ENCODE measurements at regions not wholly inside any gene's neighbourhood (a gene's known extent, or its start where the extent isn't known, plus 50 kb on each side); places are given as distances from the start of the nearest gene placed in this dataset.

DNA sequence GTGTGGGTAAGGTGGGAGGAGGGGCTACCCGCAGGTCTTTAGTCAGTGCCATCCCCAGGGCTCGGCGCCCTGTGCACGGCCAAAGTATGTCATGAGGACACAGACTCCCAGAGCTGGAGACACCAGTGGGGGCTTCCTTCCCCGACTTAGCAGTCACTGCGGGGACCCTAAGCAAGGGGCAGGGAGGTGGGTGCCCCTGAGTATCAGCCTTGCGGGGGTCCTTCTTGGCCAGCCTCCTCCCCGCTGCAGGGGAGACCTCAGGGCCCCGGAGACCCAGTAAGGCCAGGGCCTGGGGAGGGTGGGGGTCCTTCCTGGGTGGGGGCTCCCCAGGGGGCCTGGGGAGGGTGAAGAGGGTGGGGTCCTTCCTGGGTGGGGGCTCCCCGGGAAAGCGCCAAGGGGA lies 673.8 kb downstream of the BRD1 start:
- Histone ChIP-seq H3K9ac (ENCODE audit: low read length in 2 of 2) (no peak overlapping the region), H3K4me3 (ENCODE audit: low read length in 2 of 2) (no peak overlapping the region), H3K4me1 (ENCODE audit: control insufficient read depth, insufficient read depth, low read length) (no peaks in the 10 kb centered on the region), H3K36me3 (ENCODE audit: control insufficient read depth in 2 of 2, insufficient read depth in 2 of 2, low read length in 2 of 2) (no peaks in the 10 kb centered on the region), H3K9me3 (ENCODE audit: control insufficient read depth in 2 of 2, low read length in 2 of 2) (no peaks in the 10 kb centered on the region), H3K27ac (ENCODE audit: low read length) (no peak overlapping the region), H3K27me3 (ENCODE audit: control insufficient read depth in 1 of 2, insufficient read depth in 2 of 2, low read length in 2 of 2) (peaks cover 16 to 22% of the 10 kb centered on the region in 2 donors)

DNA sequence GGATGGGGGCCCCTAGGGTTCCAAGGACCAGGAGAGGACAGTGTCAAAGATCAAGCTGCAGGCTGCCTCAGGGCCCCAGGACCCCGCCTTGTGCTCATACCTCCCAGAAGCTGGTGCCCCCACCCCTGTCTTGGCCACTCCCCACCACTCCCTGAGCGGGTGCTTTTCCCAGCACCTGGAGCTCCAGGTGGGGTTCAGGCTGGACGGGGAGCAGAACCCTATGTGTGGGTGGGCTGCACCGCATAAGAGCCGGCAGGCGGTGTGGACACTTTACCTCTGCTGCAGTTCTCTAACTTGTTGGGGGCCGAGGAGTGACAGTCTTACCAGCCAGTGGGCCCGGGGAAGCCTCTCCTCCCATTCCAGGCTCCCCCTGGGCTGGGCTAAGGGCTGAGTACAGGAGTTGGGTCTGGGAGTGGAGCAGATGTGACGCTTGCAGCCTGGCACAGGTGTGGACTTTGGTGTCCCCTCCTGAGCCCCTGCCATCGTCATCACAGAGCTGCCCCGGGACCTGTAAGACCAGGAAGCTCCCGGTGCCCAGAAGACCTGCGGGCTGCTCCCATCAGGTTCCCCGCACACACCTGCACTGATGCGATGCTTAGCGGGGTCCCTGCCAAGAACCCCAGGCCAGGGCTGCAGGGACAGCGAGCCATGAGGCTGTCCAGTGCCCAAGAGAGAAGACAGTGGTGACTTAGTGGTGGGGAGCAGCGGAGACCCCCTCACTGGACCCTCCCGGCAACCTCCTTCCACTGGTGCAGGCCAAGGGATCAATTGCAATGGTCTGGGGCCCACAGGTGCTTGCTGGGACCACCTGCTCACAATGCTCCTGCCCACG lies 674.5 kb downstream of the BRD1 start:
- Histone ChIP-seq H3K27me3 (ENCODE audit: control insufficient read depth in 1 of 2, insufficient read depth in 2 of 2, low read length in 2 of 2) (peaks cover 9 to 19% of the 10 kb centered on the region in 2 donors), H3K9ac (ENCODE audit: low read length in 2 of 2) (no peak overlapping the region), H3K4me1 (ENCODE audit: control insufficient read depth, insufficient read depth, low read length) (no peaks in the 10 kb centered on the region), H3K9me3 (ENCODE audit: control insufficient read depth in 2 of 2, low read length in 2 of 2) (no peaks in the 10 kb centered on the region), H3K27ac (ENCODE audit: low read length) (no peak overlapping the region), H3K4me3 (ENCODE audit: low read length in 2 of 2) (no peak overlapping the region), H3K36me3 (ENCODE audit: control insufficient read depth in 2 of 2, insufficient read depth in 2 of 2, low read length in 2 of 2) (no peaks in the 10 kb centered on the region)

DNA sequence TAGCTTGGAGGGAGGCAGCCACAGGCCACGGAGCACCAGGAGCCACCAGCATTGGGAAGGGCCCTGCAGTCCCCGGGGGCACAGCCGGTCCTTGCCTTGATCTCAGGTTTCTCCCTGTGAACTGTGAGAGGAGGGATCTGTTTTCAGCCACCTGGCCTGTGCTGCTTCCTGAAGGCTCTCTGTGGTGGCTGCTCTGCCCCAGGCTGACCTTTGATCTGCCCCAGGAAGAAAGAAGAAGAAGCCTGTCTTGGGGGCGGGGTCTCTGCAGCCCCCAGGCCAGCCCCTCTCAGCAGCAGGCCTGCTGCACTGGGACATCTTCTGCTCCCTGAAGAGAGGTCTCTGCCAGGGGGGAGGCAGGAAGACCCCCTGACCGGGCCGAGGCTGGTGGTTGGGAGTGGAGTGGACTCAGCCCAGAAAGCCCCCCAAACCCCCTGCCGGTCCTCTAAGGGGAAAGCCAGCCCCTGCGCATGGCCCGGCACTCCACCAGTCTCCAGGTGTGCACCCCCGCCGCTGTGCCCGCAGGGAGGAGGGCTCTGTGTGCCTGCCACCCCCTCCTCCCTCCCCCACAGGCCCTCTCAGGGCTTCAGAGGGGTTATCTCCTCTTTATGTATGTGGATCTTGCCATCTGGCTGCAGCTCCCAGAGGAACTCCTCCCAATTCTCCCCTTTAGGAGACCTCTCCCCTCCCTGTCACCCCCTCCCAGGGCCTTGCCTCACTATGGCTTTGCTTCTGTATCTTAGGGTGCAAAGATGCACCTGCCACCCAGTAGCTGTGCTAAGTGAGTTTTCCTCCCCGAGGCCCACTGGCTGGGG lies 675.3 kb downstream of the BRD1 start:
- Histone ChIP-seq H3K4me3 (ENCODE audit: low read length in 2 of 2) (no peak overlapping the region), H3K36me3 (ENCODE audit: control insufficient read depth in 2 of 2, insufficient read depth in 2 of 2, low read length in 2 of 2) (no peaks in the 10 kb centered on the region), H3K27me3 (ENCODE audit: control insufficient read depth in 1 of 2, insufficient read depth in 2 of 2, low read length in 2 of 2) (peaks cover 9 to 17% of the 10 kb centered on the region in 2 donors), H3K27ac (ENCODE audit: low read length) (no peak overlapping the region), H3K4me1 (ENCODE audit: control insufficient read depth, insufficient read depth, low read length) (no peaks in the 10 kb centered on the region), H3K9me3 (ENCODE audit: control insufficient read depth in 2 of 2, low read length in 2 of 2) (no peaks in the 10 kb centered on the region), H3K9ac (ENCODE audit: low read length in 2 of 2) (no peak overlapping the region)

DNA sequence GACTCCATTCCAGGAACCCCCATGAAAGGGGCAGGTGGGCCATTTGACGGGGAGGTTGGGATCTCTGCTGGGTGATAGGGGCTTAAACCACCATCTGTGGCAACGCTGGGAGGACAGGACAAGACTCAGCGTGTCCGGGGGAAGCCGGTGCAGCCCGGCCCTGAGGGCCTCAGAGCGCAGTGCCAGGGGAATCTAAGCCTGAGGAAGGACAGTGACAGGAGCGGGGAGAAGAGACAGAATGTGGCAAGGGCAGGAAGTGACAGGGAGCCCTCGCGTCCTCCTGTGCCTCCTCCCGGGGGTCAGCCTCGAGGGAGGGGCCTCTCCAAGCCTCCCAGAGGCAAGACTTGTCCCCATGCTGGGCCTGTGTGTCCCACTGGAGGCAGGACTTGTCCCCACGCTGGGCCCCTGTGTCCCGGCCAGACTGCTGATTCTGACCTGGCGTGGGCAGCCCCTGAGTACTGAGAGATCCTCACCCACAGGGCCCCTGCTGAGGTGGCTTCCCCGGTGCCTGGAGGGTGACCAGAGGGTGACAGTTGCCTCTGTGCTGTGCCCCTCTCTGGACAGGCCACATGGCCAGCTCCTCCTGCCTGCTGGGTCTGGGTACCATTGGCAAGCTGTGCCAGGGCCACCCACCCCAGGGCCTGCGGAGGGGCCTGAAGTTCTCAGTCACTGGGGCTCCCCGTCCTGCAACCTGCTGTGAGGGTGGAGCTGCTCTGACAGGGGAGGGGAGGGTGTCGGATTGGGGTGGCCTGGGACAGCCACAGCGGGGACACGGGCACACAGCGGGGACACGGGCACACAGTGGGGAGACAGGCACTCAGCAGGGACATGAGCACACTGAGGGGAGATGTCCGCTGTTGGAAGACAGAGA lies 676.2 kb downstream of the BRD1 start:
- Histone ChIP-seq H3K36me3 (ENCODE audit: control insufficient read depth in 2 of 2, insufficient read depth in 2 of 2, low read length in 2 of 2) (no peaks in the 10 kb centered on the region), H3K9me3 (ENCODE audit: control insufficient read depth in 2 of 2, low read length in 2 of 2) (no peaks in the 10 kb centered on the region), H3K4me1 (ENCODE audit: control insufficient read depth, insufficient read depth, low read length) (no peaks in the 10 kb centered on the region), H3K27ac (ENCODE audit: low read length) (no peak overlapping the region), H3K27me3 (ENCODE audit: control insufficient read depth in 1 of 2, insufficient read depth in 2 of 2, low read length in 2 of 2) (peaks cover 13 to 16% of the 10 kb centered on the region in 2 donors), H3K9ac (ENCODE audit: low read length in 2 of 2) (no peak overlapping the region), H3K4me3 (ENCODE audit: low read length in 2 of 2) (no peak overlapping the region)

DNA sequence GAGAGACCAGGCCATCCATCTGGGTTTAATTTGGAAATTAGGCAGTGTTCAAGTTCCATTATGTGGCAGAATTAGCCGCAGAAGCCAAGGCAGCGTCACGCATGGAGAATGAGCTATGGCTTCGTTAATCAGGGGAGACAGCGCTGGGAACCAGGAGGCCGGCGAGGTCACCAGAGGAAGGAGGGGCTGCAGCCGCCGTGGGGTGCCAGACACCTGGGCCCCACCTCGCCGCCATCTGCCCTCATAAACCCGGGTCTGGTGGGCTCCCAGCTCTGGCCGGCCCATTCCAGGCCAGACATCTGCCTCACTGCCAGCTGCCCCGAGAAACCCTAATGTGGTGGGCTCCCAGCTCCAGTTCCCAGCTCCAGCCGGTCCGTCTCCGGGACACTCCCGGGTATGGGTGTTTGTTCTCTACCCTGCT lies 676.9 kb downstream of the BRD1 start:
- Histone ChIP-seq H3K4me1 (ENCODE audit: control insufficient read depth, insufficient read depth, low read length) (no peaks in the 10 kb centered on the region), H3K27ac (ENCODE audit: low read length) (no peak overlapping the region), H3K27me3 (ENCODE audit: control insufficient read depth in 1 of 2, insufficient read depth in 2 of 2, low read length in 2 of 2) (peaks cover 8 to 15% of the 10 kb centered on the region in 2 donors), H3K9me3 (ENCODE audit: control insufficient read depth in 2 of 2, low read length in 2 of 2) (no peaks in the 10 kb centered on the region), H3K4me3 (ENCODE audit: low read length in 2 of 2) (no peak overlapping the region), H3K36me3 (ENCODE audit: control insufficient read depth in 2 of 2, insufficient read depth in 2 of 2, low read length in 2 of 2) (no peaks in the 10 kb centered on the region), H3K9ac (ENCODE audit: low read length in 2 of 2) (no peak overlapping the region)

DNA sequence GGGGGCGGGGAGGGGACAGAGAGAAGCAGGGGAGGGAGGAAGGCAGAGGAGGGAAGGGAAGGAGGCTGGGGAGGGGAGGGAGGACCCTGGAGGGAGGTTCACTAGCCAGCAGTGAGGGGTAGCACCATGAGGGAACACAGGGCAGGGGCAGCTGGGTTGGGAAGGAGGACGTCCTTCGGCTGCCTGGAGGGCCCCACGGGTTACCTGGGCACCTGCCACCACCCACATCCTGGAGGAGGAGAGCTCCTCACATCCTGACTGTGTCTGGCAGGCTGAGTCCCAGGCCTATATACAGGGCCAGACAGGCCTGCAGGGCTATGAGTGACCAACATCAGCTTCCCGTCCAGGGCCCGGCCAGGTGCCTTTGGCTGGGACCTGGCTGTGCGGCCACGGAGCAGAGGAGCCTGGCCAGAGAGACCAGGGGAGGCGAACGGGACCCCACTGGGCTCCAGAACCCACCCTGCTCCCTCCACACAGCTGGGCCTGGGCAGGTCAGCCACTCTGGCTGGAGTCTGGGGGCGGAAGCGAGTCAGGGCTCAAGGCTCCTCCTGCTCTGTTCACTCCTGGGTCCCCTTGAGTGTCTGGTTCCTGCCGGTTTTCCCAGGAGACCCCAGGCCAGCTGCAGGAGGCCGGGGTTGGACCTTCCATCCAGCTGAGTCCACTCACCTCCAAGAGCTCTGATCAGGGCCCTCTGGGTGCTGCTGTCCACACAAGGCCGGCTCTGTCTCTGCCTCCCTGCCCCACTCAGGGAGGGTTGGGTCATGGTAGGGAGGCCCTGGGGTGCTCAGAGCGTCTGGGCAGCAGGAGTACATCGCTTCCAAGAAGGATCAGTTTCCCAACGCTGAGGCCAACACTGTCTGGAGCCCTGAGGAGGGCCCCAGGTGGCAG lies 677.7 kb downstream of the BRD1 start:
- H3K27me3 ChIP-seq (ENCODE audit: control insufficient read depth in 1 of 2, insufficient read depth in 2 of 2, low read length in 2 of 2), result peaks cover 6 to 15% of the 10 kb centered on the region in 2 donors
- no peak overlapping the region for H3K9ac ChIP-seq (ENCODE audit: low read length in 2 of 2)
- no peaks in the 10 kb centered on the region for H3K4me1 ChIP-seq (ENCODE audit: control insufficient read depth, insufficient read depth, low read length)
- no peaks in the 10 kb centered on the region for H3K36me3 ChIP-seq (ENCODE audit: control insufficient read depth in 2 of 2, insufficient read depth in 2 of 2, low read length in 2 of 2)
- H3K9me3 ChIP-seq (ENCODE audit: control insufficient read depth in 2 of 2, low read length in 2 of 2), result no peaks in the 10 kb centered on the region
- H3K27ac ChIP-seq (ENCODE audit: low read length), result no peak overlapping the region
- H3K4me3 ChIP-seq (ENCODE audit: low read length in 2 of 2), result no peak overlapping the region

DNA sequence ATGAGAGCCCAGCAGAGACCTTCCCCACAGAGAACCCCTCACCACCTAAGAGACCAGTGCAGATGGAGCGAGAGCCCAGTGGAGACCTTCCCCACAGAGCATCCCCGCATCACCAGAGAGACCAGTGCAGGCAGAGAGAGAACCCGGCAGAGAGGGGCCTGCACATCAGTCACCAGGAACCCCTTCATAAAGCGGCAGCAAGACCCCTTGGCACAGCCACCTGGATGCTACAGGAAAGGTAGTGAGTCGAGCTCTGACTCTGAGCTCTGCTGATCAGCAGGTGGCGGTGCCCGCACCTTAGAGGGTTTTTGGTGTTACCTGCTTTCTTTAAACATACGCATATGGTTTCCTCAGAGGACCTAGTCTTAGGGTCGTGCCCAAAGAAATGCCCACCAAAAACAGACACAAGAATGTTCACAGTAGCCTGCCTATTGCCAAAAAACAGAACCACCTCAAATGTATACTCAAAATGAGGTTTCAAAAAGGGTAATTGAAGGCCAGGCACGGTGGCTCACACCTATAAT lies 678.7 kb downstream of the BRD1 start:
- Histone ChIP-seq H3K27me3 (ENCODE audit: control insufficient read depth in 1 of 2, insufficient read depth in 2 of 2, low read length in 2 of 2) (peaks cover 6 to 15% of the 10 kb centered on the region in 2 donors), H3K9ac (ENCODE audit: low read length in 2 of 2) (no peak overlapping the region), H3K27ac (ENCODE audit: low read length) (no peak overlapping the region), H3K4me3 (ENCODE audit: low read length in 2 of 2) (no peak overlapping the region), H3K9me3 (ENCODE audit: control insufficient read depth in 2 of 2, low read length in 2 of 2) (no peaks in the 10 kb centered on the region), H3K4me1 (ENCODE audit: control insufficient read depth, insufficient read depth, low read length) (no peaks in the 10 kb centered on the region), H3K36me3 (ENCODE audit: control insufficient read depth in 2 of 2, insufficient read depth in 2 of 2, low read length in 2 of 2) (no peaks in the 10 kb centered on the region)

DNA sequence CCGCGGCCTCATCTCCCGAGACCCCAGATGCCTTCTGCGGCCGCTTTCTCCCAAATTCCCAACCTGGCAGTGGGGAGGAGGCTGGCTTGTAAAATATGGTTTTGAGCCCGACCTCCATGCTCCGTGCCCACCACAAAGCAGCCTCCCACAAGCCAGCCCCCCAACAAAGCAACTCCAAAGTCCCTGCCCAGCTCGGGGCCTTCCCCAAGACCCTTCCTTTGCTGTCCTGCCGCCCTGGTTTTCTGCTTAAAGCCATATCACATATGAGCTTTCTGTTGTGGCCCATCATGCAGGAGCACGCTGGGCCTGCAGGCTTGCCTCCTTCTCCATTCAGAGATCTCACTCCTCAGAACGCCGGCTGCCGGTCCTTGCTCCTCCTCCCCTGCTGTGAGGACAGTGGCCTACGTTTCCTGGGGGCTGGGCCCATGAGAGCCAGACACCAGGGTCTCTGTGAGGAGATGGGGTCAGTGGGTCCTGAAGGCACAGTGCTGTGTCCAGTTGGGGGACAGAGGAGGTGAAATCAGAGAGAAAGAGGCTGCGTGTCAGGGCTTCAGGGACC lies 680.0 kb downstream of the BRD1 start:
- Histone ChIP-seq H3K4me3 (ENCODE audit: low read length in 2 of 2) (no peak overlapping the region), H3K9me3 (ENCODE audit: control insufficient read depth in 2 of 2, low read length in 2 of 2) (no peaks in the 10 kb centered on the region), H3K27ac (ENCODE audit: low read length) (no peak overlapping the region), H3K27me3 (ENCODE audit: control insufficient read depth in 1 of 2, insufficient read depth in 2 of 2, low read length in 2 of 2) (peaks cover 6 to 8% of the 10 kb centered on the region in 2 donors), H3K36me3 (ENCODE audit: control insufficient read depth in 2 of 2, insufficient read depth in 2 of 2, low read length in 2 of 2) (no peaks in the 10 kb centered on the region), H3K9ac (ENCODE audit: low read length in 2 of 2) (no peak overlapping the region), H3K4me1 (ENCODE audit: control insufficient read depth, insufficient read depth, low read length) (no peaks in the 10 kb centered on the region)

DNA sequence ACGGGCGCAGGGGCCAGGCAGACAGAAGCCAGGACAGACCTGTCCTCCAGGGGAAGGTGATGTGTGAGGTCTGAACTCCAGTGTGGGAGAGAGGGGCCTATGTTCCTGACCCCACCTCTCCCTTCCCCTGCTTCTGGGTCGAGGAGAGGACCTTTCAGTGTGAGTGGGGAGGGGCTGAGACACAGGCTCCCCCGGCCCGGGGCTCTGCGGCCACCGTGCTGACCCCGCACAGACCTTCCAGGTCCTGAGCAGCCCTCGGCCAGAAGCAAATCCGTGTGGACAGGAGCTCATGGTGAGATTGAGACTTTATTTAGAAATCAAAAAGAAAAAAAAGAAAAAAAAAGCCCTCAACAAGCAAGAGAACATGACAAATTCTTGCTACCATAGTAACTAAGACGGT lies 680.5 kb downstream of the BRD1 start:
- H3K4me1 ChIP-seq (ENCODE audit: control insufficient read depth, insufficient read depth, low read length), result no peaks in the 10 kb centered on the region
- peaks cover 3 to 7% of the 10 kb centered on the region in 2 donors for H3K27me3 ChIP-seq (ENCODE audit: control insufficient read depth in 1 of 2, insufficient read depth in 2 of 2, low read length in 2 of 2)
- H3K36me3 ChIP-seq (ENCODE audit: control insufficient read depth in 2 of 2, insufficient read depth in 2 of 2, low read length in 2 of 2), result no peaks in the 10 kb centered on the region
- no peak overlapping the region for H3K27ac ChIP-seq (ENCODE audit: low read length)
- no peaks in the 10 kb centered on the region for H3K9me3 ChIP-seq (ENCODE audit: control insufficient read depth in 2 of 2, low read length in 2 of 2)
- no peak overlapping the region for H3K9ac ChIP-seq (ENCODE audit: low read length in 2 of 2)
- H3K4me3 ChIP-seq (ENCODE audit: low read length in 2 of 2), result no peak overlapping the region

Measured in stomach smooth muscle (tissue), 2 donors.